Occipital lobe (tissue), 1 donor: ENCODE measurements at regions not wholly inside any gene's neighbourhood (a gene's known extent, or its start where the extent isn't known, plus 50 kb on each side); places are given as distances from the start of the nearest gene placed in this dataset.

ENCODE experiments used
- DNase-seq: peaks from one replicate; lab custom pipeline; 2025; lab: John Stamatoyannopoulos, UW

GRCh38 chr5:168019143-168019542 lies 272.3 kb upstream of the WWC1 start:
- no peak for DNase-seq

- DNase-seq = no peak
Observed at GRCh38 chr5:168020542-168021294, 270.7 kb upstream of the WWC1 start.

- no peak for DNase-seq
Observed at GRCh38 chr5:168022446-168023169, 268.8 kb upstream of the WWC1 start.

GRCh38 chr5:168023191-168023590 lies 268.3 kb upstream of the WWC1 start:
- peak; percentile 54 for DNase-seq

- DNase-seq = no peak
Observed at GRCh38 chr5:168024306-168024705, 267.1 kb upstream of the WWC1 start.

- DNase-seq = no peak
Observed at GRCh38 chr5:168027007-168027406, 264.4 kb upstream of the WWC1 start.

GRCh38 chr5:168030912-168031311 lies 260.5 kb upstream of the WWC1 start:
- DNase-seq = no peak

- DNase-seq = no peak
Observed at GRCh38 chr5:168031614-168032013, 259.8 kb upstream of the WWC1 start.

- DNase-seq = no peak
Observed at GRCh38 chr5:168039039-168039438, 252.4 kb upstream of the WWC1 start.

GRCh38 chr5:168039566-168040248 lies 251.7 kb upstream of the WWC1 start:
- DNase-seq = no peak

GRCh38 chr5:168041583-168041982 lies 249.9 kb upstream of the WWC1 start:
- DNase-seq = no peak

GRCh38 chr5:168042284-168043068 lies 249.0 kb upstream of the WWC1 start:
- no peak for DNase-seq

GRCh38 chr5:168046163-168046562 lies 245.3 kb upstream of the WWC1 start:
- DNase-seq = no peak

- peak; percentile 29 for DNase-seq
Observed at GRCh38 chr5:168047043-168047668, 244.3 kb upstream of the WWC1 start.

- DNase-seq = no peak
Observed at GRCh38 chr5:168047669-168048111, 243.8 kb upstream of the WWC1 start.

- no peak for DNase-seq
Observed at GRCh38 chr5:168048486-168048885, 243.0 kb upstream of the WWC1 start.

GRCh38 chr5:168052686-168053085 lies 238.8 kb upstream of the WWC1 start:
- DNase-seq = no peak

- no peak for DNase-seq
Observed at GRCh38 chr5:168054091-168054490, 237.4 kb upstream of the WWC1 start.

- no peak for DNase-seq
Observed at GRCh38 chr5:168055141-168055683, 236.2 kb upstream of the WWC1 start.

- DNase-seq = no peak
Observed at GRCh38 chr5:168055961-168056360, 235.5 kb upstream of the WWC1 start.
